OCI-LY1 (cell line): ENCODE measurements at regions not wholly inside any gene's neighbourhood (a gene's known extent, or its start where the extent isn't known, plus 50 kb on each side); places are given as distances from the start of the nearest gene placed in this dataset.

Experiments used
- H2AFZ ChIP-seq: fragments of 200-600 bp; sonication (generic), shearing (Covaris generic); 2 replicates; pipeline ENCODE4 v1.6.0; 2014; ENCODE audit warnings: antibody characterized with exemption, mild to moderate bottlenecking, low read length
- H3F3A ChIP-seq: fragments of 200-600 bp; sonication (generic), shearing (Covaris generic); 2 replicates; pipeline ENCODE4 v1.6.0; 2014; ENCODE audit warnings: mild to moderate bottlenecking, antibody characterized with exemption, low read length, moderate library complexity; ENCODE audit not compliant: insufficient read depth
- H3K27ac ChIP-seq: fragments of 200-600 bp; sonication (generic); 2 replicates; pipeline ENCODE4 v1.5.1; 2014; ENCODE audit warnings: low read length, mixed run types, mild to moderate bottlenecking, low read depth; ENCODE audit not compliant: poor library complexity, severe bottlenecking
- H3K27me3 ChIP-seq: fragments of 200-600 bp; sonication (generic); 2 replicates; pipeline ENCODE4 v1.6.0; 2014; ENCODE audit warnings: antibody characterized with exemption, mild to moderate bottlenecking, low read length, moderate library complexity; ENCODE audit not compliant: insufficient read depth
- H3K36me3 ChIP-seq: fragments of 200-600 bp; sonication (generic); 2 replicates; pipeline ENCODE4 v1.6.1; 2014; ENCODE audit warnings: mild to moderate bottlenecking, antibody characterized with exemption, low read length, moderate library complexity, mixed read lengths; ENCODE audit not compliant: insufficient read depth
- H3K4me1 ChIP-seq: fragments of 200-600 bp; sonication (generic); 2 replicates; pipeline ENCODE4 v1.5.1; 2014; ENCODE audit warnings: mild to moderate bottlenecking, low read length, moderate library complexity; ENCODE audit not compliant: insufficient read depth, severe bottlenecking
- H3K4me2 ChIP-seq: fragments of 200-600 bp; sonication (generic), shearing (Covaris generic); 2 replicates; pipeline ENCODE4 v1.6.1; 2014; ENCODE audit warnings: low read length
- H3K4me3 ChIP-seq: fragments of 200-600 bp; sonication (generic); 2 replicates; pipeline ENCODE4 v1.5.1; 2014; ENCODE audit warnings: low read length, low read depth, mild to moderate bottlenecking, mixed read lengths; ENCODE audit not compliant: poor library complexity, severe bottlenecking
- H3K79me2 ChIP-seq: fragments of 200-600 bp; shearing (Covaris generic); 2 replicates; pipeline ENCODE4 v1.6.1; 2016; ENCODE audit warnings: mixed run types, low read length, mixed read lengths; ENCODE audit not compliant: insufficient read depth
- H3K9ac ChIP-seq: fragments of 200-600 bp; sonication (generic), shearing (Covaris generic); 2 replicates; pipeline ENCODE4 v1.6.1; 2014; ENCODE audit warnings: mild to moderate bottlenecking, low read length, mixed read lengths
- H3K9me2 ChIP-seq: fragments of 200-600 bp; sonication (generic), shearing (Covaris generic); 2 replicates; pipeline ENCODE4 v1.6.1; 2014; ENCODE audit warnings: low read depth, mild to moderate bottlenecking, low read length, mixed read lengths
- H3K9me3 ChIP-seq: fragments of 200-600 bp; shearing (Covaris generic); 2 replicates; pipeline ENCODE4 v1.6.1; 2014; ENCODE audit warnings: low read length, mixed read lengths
- H4K20me1 ChIP-seq: fragments of 200-600 bp; sonication (generic), shearing (Covaris generic); 2 replicates; pipeline ENCODE4 v1.6.0; 2016; ENCODE audit warnings: mild to moderate bottlenecking, low read length; ENCODE audit not compliant: insufficient read depth
- EZH2 ChIP-seq: fragments of 200-600 bp; sonication (generic), shearing (Covaris generic); IDR thresholded peaks from 2 replicates; pipeline ENCODE4 v1.8.0; 2017; ENCODE audit warnings: borderline replicate concordance, mixed run types, mild to moderate bottlenecking, antibody characterized with exemption, low read length, moderate library complexity, mixed read lengths
- TF ChIP-seq, protein P1 (sequence below): fragments of 200-600 bp; sonication (generic), shearing (Covaris generic); IDR thresholded peaks from 2 replicates; pipeline ENCODE4 v1.5.1; 2017; ENCODE audit warnings: mild to moderate bottlenecking, antibody characterized with exemption, low read length, moderate library complexity, mixed read lengths

- no peak overlapping the region for H3K4me3 ChIP-seq
- H3K27me3 ChIP-seq, result no peaks in the 10 kb centered on the region
- no peak overlapping the region for H2AFZ ChIP-seq
- H3K9ac ChIP-seq, result no peak overlapping the region
- no peak overlapping the region for H3K4me2 ChIP-seq
- no peaks in the 10 kb centered on the region for H3K9me3 ChIP-seq
- no peak overlapping the region for H3K27ac ChIP-seq
- no peaks in the 10 kb centered on the region for H3K79me2 ChIP-seq
- TF ChIP-seq, protein P1, sequence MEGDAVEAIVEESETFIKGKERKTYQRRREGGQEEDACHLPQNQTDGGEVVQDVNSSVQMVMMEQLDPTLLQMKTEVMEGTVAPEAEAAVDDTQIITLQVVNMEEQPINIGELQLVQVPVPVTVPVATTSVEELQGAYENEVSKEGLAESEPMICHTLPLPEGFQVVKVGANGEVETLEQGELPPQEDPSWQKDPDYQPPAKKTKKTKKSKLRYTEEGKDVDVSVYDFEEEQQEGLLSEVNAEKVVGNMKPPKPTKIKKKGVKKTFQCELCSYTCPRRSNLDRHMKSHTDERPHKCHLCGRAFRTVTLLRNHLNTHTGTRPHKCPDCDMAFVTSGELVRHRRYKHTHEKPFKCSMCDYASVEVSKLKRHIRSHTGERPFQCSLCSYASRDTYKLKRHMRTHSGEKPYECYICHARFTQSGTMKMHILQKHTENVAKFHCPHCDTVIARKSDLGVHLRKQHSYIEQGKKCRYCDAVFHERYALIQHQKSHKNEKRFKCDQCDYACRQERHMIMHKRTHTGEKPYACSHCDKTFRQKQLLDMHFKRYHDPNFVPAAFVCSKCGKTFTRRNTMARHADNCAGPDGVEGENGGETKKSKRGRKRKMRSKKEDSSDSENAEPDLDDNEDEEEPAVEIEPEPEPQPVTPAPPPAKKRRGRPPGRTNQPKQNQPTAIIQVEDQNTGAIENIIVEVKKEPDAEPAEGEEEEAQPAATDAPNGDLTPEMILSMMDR, result no peak
- TF ChIP-seq EZH2, result no peak
- H3K36me3 ChIP-seq, result no peaks in the 10 kb centered on the region
- H3F3A ChIP-seq, result no peaks in the 10 kb centered on the region
- H3K4me1 ChIP-seq, result no peaks in the 10 kb centered on the region
- H4K20me1 ChIP-seq, result 0 out of 2 replicates have a peak, but pooled peaks cover 3% of the 10 kb centered on the region
- no peaks in the 10 kb centered on the region for H3K9me2 ChIP-seq
Measured at GRCh38 chr3:159273070-159273469, 471.2 kb downstream of the MFSD1 start.

GRCh38 chr3:159273608-159274007 is 471.8 kb downstream of the MFSD1 start:
- Histone ChIP-seq H3K4me2 (no peak overlapping the region), H3K27ac (no peak overlapping the region), H3K4me1 (no peaks in the 10 kb centered on the region), H3K79me2 (no peaks in the 10 kb centered on the region), H3K36me3 (no peaks in the 10 kb centered on the region), H3K27me3 (no peaks in the 10 kb centered on the region), H3K9ac (no peak overlapping the region), H3K4me3 (no peak overlapping the region), H3K9me2 (no peaks in the 10 kb centered on the region), H4K20me1 (0 out of 2 replicates have a peak, but pooled peaks cover 3% of the 10 kb centered on the region), H3F3A (no peaks in the 10 kb centered on the region), H3K9me3 (no peaks in the 10 kb centered on the region), H2AFZ (no peak overlapping the region)
- TF ChIP-seq, protein P1, result no peak
- TF ChIP-seq EZH2, result no peak

GRCh38 chr3:159275741-159276140 is 473.9 kb downstream of the MFSD1 start:
- H4K20me1 ChIP-seq, result no peaks in the 10 kb centered on the region

More at GRCh38 chr3:159275741-159276140, 473.9 kb downstream of the MFSD1 start:
- Histone ChIP-seq H3K27ac (no peak overlapping the region), H3K79me2 (no peaks in the 10 kb centered on the region), H3K4me1 (no peaks in the 10 kb centered on the region), H3K9ac (no peak overlapping the region), H3K9me3 (no peaks in the 10 kb centered on the region), H3K4me3 (no peak overlapping the region), H3F3A (no peaks in the 10 kb centered on the region), H3K27me3 (no peaks in the 10 kb centered on the region), H3K36me3 (no peaks in the 10 kb centered on the region), H2AFZ (no peak overlapping the region), H3K4me2 (no peak overlapping the region), H3K9me2 (no peaks in the 10 kb centered on the region)
- TF ChIP-seq, protein P1, result no peak
- no peak for TF ChIP-seq EZH2
